HL-60 (cell line): ENCODE measurements at regions not wholly inside any gene's neighbourhood (a gene's known extent, or its start where the extent isn't known, plus 50 kb on each side); places are given as distances from the start of the nearest gene placed in this dataset.

Source experiments
- DNase-seq, 2 experiments: peaks; one replicate each; pipeline ENCODE4 v3.0.0-alpha.2; 2010 to 2020; ENCODE audit warnings: low read depth in 1 of 2, low spot score in 1 of 2
- H3K27ac ChIP-seq: fragments of 250-450 bp; sonication (Bioruptor Pico); replicated peaks from 2 replicates; pipeline ENCODE4 v1.5.1; 2020; ENCODE audit warnings: mild to moderate bottlenecking, moderate library complexity
- H3K27me3 ChIP-seq: fragments of 250-450 bp; sonication (Bioruptor Pico); 2 replicates; pipeline ENCODE4 v1.5.1; 2021; ENCODE audit warnings: mild to moderate bottlenecking, moderate library complexity; ENCODE audit not compliant: insufficient read depth, poor library complexity, severe bottlenecking
- H3K4me3 ChIP-seq: replicated peaks from 2 replicates; pipeline ENCODE4 v1.5.1; 2011; ENCODE audit warnings: mild to moderate bottlenecking, control low read depth, low read length; ENCODE audit not compliant: insufficient read depth
- GABPA ChIP-seq: IDR thresholded peaks from 2 replicates; pipeline ENCODE4 v1.6.1; 2012; ENCODE audit warnings: low read depth
- POLR2AphosphoS5 ChIP-seq: IDR thresholded peaks from 2 replicates; pipeline ENCODE4 v1.6.1; 2012; ENCODE audit warnings: low read depth
- SPI1 ChIP-seq: IDR thresholded peaks from 2 replicates; pipeline ENCODE4 v1.6.1; 2012; ENCODE audit warnings: low read depth, mild to moderate bottlenecking, borderline replicate concordance
- TF ChIP-seq, protein P1 (sequence below): IDR thresholded peaks from 2 replicates; pipeline ENCODE4 v1.6.1; 2012; ENCODE audit warnings: low read depth; ENCODE audit not compliant: insufficient replicate concordance
- TF ChIP-seq, protein P2 (sequence below): IDR thresholded peaks from one replicate; pipeline ENCODE4 v1.5.1; 2011; ENCODE audit warnings: low read length, control low read depth, inconsistent platforms; ENCODE audit not compliant: insufficient read depth

DNA sequence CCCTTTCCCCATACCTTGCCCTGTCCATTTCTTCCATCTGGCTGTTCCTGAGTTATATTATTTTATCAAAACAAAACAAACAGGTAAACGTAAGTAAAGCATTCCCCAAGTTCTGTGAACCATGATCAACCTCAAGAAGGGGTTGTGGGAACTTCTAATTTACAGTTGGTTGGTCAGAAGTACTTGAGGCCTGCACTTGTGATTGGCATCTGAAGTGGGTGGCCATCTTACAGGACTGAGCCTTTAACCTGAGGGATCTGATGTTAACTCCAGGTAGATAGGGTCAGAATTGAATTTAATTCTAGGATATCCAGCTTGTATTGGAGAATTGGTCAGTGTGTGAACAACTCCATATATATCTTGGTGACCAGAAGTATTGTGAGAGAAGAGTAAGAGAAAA lies 77.0 kb downstream of the DIO2 start:
- no peak for DNase-seq
- TF ChIP-seq, protein P1, sequence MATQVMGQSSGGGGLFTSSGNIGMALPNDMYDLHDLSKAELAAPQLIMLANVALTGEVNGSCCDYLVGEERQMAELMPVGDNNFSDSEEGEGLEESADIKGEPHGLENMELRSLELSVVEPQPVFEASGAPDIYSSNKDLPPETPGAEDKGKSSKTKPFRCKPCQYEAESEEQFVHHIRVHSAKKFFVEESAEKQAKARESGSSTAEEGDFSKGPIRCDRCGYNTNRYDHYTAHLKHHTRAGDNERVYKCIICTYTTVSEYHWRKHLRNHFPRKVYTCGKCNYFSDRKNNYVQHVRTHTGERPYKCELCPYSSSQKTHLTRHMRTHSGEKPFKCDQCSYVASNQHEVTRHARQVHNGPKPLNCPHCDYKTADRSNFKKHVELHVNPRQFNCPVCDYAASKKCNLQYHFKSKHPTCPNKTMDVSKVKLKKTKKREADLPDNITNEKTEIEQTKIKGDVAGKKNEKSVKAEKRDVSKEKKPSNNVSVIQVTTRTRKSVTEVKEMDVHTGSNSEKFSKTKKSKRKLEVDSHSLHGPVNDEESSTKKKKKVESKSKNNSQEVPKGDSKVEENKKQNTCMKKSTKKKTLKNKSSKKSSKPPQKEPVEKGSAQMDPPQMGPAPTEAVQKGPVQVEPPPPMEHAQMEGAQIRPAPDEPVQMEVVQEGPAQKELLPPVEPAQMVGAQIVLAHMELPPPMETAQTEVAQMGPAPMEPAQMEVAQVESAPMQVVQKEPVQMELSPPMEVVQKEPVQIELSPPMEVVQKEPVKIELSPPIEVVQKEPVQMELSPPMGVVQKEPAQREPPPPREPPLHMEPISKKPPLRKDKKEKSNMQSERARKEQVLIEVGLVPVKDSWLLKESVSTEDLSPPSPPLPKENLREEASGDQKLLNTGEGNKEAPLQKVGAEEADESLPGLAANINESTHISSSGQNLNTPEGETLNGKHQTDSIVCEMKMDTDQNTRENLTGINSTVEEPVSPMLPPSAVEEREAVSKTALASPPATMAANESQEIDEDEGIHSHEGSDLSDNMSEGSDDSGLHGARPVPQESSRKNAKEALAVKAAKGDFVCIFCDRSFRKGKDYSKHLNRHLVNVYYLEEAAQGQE: no peak
- TF ChIP-seq POLR2AphosphoS5 (no peak), GABPA (no peak), SPI1 (no peak)
- H3K27ac ChIP-seq: no peak overlapping the region
- H3K4me3 ChIP-seq: no peak overlapping the region
- H3K27me3 ChIP-seq: no peaks in the 10 kb centered on the region

DNA sequence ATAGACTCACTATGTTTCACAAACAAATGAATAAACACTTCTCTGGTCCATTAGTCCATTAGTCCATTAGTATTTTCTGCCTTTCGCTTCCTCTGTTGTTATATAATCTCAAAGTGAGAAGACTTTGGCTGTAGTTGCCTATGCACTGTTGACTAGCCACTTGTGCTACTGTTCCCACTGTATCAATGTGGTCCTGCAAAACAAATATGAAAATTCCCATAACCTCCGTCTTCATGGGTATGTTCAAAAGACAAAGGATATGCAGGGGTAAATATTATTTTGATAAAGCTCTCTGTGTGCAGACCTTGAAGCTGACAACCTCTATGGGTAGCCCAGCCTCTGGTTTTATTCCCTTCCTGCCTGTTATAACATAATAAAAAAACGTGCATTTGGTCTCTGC lies 77.8 kb downstream of the DIO2 start:
- Histone ChIP-seq H3K4me3 (no peak overlapping the region), H3K27ac (no peak overlapping the region), H3K27me3 (no peaks in the 10 kb centered on the region)
- TF ChIP-seq GABPA (no peak), POLR2AphosphoS5 (no peak)
- TF ChIP-seq, protein P1: no peak
- no peak for DNase-seq

DNA sequence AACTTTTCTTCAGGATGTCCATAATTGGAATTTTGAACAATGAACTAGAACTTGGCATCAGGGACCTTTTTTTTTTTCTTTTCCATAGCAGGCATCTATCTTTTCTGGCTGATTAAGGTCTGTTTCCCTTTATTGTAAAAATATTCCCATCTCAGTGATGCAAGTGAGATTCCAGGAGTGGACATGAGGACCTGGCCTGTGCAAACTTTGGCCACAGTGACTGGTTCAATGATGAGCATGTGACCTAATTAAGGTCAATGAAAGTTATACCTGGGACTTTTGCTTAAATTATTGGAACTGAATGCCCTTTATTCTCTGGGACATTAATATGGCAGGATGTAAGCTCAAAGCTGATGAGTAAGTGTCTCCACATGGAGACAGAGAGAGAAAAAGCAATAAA lies 83.8 kb downstream of the DIO2 start:
- no peak for DNase-seq
- TF ChIP-seq GABPA: no peak
- TF ChIP-seq, protein P2, sequence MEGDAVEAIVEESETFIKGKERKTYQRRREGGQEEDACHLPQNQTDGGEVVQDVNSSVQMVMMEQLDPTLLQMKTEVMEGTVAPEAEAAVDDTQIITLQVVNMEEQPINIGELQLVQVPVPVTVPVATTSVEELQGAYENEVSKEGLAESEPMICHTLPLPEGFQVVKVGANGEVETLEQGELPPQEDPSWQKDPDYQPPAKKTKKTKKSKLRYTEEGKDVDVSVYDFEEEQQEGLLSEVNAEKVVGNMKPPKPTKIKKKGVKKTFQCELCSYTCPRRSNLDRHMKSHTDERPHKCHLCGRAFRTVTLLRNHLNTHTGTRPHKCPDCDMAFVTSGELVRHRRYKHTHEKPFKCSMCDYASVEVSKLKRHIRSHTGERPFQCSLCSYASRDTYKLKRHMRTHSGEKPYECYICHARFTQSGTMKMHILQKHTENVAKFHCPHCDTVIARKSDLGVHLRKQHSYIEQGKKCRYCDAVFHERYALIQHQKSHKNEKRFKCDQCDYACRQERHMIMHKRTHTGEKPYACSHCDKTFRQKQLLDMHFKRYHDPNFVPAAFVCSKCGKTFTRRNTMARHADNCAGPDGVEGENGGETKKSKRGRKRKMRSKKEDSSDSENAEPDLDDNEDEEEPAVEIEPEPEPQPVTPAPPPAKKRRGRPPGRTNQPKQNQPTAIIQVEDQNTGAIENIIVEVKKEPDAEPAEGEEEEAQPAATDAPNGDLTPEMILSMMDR: no peak
- no peak for TF ChIP-seq SPI1

DNA sequence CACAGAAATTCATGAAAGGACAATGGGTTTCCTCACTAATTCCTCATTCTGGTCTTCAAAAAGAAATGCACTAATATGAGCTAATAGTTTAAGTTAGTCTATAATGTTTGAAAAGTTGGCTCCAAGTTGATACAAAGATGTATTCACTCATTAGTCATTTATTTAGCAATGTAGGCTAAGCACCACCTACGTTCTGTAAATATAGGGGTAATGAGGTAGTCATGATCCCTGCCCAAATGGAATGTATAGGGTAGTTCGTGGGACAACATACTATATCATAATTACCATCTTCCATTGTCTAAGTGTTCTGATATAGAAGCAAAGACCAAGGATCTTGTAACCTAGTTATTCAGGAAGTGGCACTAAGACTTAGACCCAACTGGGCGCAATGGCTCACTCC lies 86.5 kb downstream of the DIO2 start:
- Histone ChIP-seq H3K27me3 (no peaks in the 10 kb centered on the region), H3K27ac (no peak overlapping the region), H3K4me3 (no peak overlapping the region)
- no peak for DNase-seq
- TF ChIP-seq, protein P1: no peak
- TF ChIP-seq SPI1 (no peak), POLR2AphosphoS5 (no peak), GABPA (no peak)
- TF ChIP-seq, protein P2: no peak

More for the DNA sequence above, 83.8 kb downstream of the DIO2 start:
- H3K27me3 ChIP-seq: no peaks in the 10 kb centered on the region
- no peak overlapping the region for H3K4me3 ChIP-seq
- H3K27ac ChIP-seq: no peak overlapping the region
